GM23338 (cell line): ENCODE measurements at regions not wholly inside any gene's neighbourhood (a gene's known extent, or its start where the extent isn't known, plus 50 kb on each side); places are given as distances from the start of the nearest gene placed in this dataset.

ENCODE experiments used
- ATAC-seq: fragments of 200-7000 bp; cut with Tn5 transposase; 3 replicates; pipeline ENCODE4 v1.9.1; 2020
- DNase-seq: peaks from one replicate; pipeline ENCODE4 v3.0.0-alpha.2; 2015; ENCODE audit warnings: low spot score
- H2AFZ ChIP-seq: fragments of 200-600 bp; sonication (generic); 2 replicates; pipeline ENCODE4 v1.8.0; 2016; ENCODE audit warnings: antibody characterized with exemption, mild to moderate bottlenecking, moderate library complexity
- H3F3A ChIP-seq: fragments of 200-600 bp; sonication (generic); replicated peaks from 2 replicates; pipeline ENCODE4 v1.8.0; 2017; ENCODE audit warnings: antibody characterized with exemption, mixed run types, low read depth
- H3K27ac ChIP-seq: fragments of 200-600 bp; sonication (generic); 2 replicates; pipeline ENCODE4 v1.6.1; 2016; ENCODE audit warnings: low read depth
- H3K27me3 ChIP-seq: fragments of 200-600 bp; sonication (generic); 2 replicates; pipeline ENCODE4 v1.8.0; 2016; ENCODE audit warnings: mild to moderate bottlenecking, mixed run types, moderate library complexity; ENCODE audit not compliant: insufficient read depth
- H3K36me3 ChIP-seq: fragments of 200-600 bp; sonication (generic); 2 replicates; pipeline ENCODE4 v1.8.0; 2016; ENCODE audit warnings: mild to moderate bottlenecking; ENCODE audit not compliant: insufficient read depth
- H3K4me1 ChIP-seq: fragments of 200-600 bp; sonication (generic); 2 replicates; pipeline ENCODE4 v1.8.0; 2016; ENCODE audit warnings: mild to moderate bottlenecking, moderate library complexity; ENCODE audit not compliant: insufficient read depth
- H3K4me2 ChIP-seq: fragments of 200-600 bp; sonication (generic); 2 replicates; pipeline ENCODE4 v1.7.1; 2017; ENCODE audit warnings: mixed run types
- H3K4me3 ChIP-seq: fragments of 200-600 bp; sonication (generic); 2 replicates; pipeline ENCODE4 v1.6.1; 2016; ENCODE audit warnings: mixed run types
- H3K79me2 ChIP-seq: fragments of 200-600 bp; sonication (generic); replicated peaks from 2 replicates; pipeline ENCODE4 v1.8.0; 2017; ENCODE audit warnings: mild to moderate bottlenecking; ENCODE audit not compliant: insufficient read depth
- H3K9me2 ChIP-seq: fragments of 200-600 bp; sonication (generic); 2 replicates; pipeline ENCODE4 v1.8.0; 2017; ENCODE audit not compliant: insufficient read depth
- H4K20me1 ChIP-seq: fragments of 200-600 bp; sonication (generic); replicated peaks from 2 replicates; pipeline ENCODE4 v1.8.0; 2017; ENCODE audit warnings: mild to moderate bottlenecking; ENCODE audit not compliant: insufficient read depth
- H3K27ac Mint-ChIP-seq: 2 replicates; pipeline ENCODE4 v1.8.0; 2020; ENCODE audit warnings: inconsistent platforms, mild to moderate bottlenecking, moderate library complexity, mixed read lengths
- H3K27me3 Mint-ChIP-seq: 3 replicates; pipeline ENCODE4 v1.8.0; 2022; ENCODE audit warnings: low read depth, mild to moderate bottlenecking, moderate library complexity, mixed read lengths, inconsistent platforms; ENCODE audit not compliant: insufficient read depth, poor library complexity
- H3K36me3 Mint-ChIP-seq: 3 replicates; pipeline ENCODE4 v1.8.0; 2021; ENCODE audit warnings: low read depth, mild to moderate bottlenecking, inconsistent platforms, moderate library complexity, mixed read lengths
- H3K4me1 Mint-ChIP-seq: 3 replicates; pipeline ENCODE4 v1.8.0; 2020; ENCODE audit warnings: mild to moderate bottlenecking, inconsistent platforms, mixed read lengths
- H3K4me3 Mint-ChIP-seq: 3 replicates; pipeline ENCODE4 v1.8.0; 2021; ENCODE audit warnings: moderate library complexity, mild to moderate bottlenecking, inconsistent platforms, mixed read lengths
- H3K9me3 Mint-ChIP-seq: 3 replicates; pipeline ENCODE4 v1.8.0; 2020; ENCODE audit warnings: moderate library complexity, mild to moderate bottlenecking, inconsistent platforms, mixed read lengths
- EZH2 ChIP-seq: fragments of 200-600 bp; sonication (generic); IDR thresholded peaks from one replicate; pipeline ENCODE4 v1.8.0; 2017; ENCODE audit warnings: antibody characterized with exemption, mild to moderate bottlenecking, low read depth; ENCODE audit not compliant: unreplicated experiment
- JUNB ChIP-seq: IDR thresholded peaks from one replicate; pipeline ENCODE4 v1.6.1; 2016; ENCODE audit warnings: antibody characterized with exemption; ENCODE audit not compliant: unreplicated experiment
- STAT1 ChIP-seq: IDR thresholded peaks from one replicate; pipeline ENCODE4 v1.6.1; 2016; ENCODE audit warnings: antibody characterized with exemption; ENCODE audit not compliant: unreplicated experiment
- ZNF331 ChIP-seq: fragments of 250-450 bp; sonication (Bioruptor Pico); IDR thresholded peaks from 2 replicates; pipeline ENCODE4 v1.5.0; 2020; ENCODE audit warnings: low read depth, mild to moderate bottlenecking, moderate library complexity
- TF ChIP-seq, protein P1 (sequence below), 2 experiments: fragments of 200-600 bp in 1 of 2; sonication (generic) in 1 of 2; conservative IDR thresholded peaks; 2 replicates each; pipeline versions ENCODE4 v1.5.1 to v1.6.1; 2016 to 2017; ENCODE audit warnings: antibody characterized with exemption in 2 of 2, low read depth in 2 of 2, mild to moderate bottlenecking in 2 of 2, moderate library complexity in 1 of 2
- TF ChIP-seq, protein P2 (sequence below): fragments of 250-450 bp; sonication (Bioruptor Pico); IDR thresholded peaks from 2 replicates; pipeline ENCODE4 v1.5.0; 2020; ENCODE audit warnings: mild to moderate bottlenecking, moderate library complexity

DNA sequence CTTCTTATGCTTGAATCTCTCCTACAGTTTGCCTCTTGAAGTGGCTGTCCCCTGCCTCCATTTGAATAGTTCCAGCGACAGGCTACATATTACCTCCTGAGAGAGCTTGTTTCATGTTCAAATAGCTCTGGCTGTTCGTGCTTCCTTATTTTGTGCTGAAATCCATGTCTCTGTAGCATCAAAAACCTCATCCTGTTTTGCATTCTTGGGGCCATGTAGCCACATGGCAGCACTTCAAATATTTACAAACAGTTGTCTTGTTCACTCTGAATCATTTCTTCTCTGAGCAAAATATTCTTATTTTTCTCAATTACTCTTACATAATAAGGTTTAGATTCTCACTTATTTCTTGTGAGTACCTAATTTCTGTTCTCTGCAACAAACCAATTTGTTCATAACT lies 1243.1 kb upstream of the NXPH2 start (continued):
- TF ChIP-seq, protein P1, sequence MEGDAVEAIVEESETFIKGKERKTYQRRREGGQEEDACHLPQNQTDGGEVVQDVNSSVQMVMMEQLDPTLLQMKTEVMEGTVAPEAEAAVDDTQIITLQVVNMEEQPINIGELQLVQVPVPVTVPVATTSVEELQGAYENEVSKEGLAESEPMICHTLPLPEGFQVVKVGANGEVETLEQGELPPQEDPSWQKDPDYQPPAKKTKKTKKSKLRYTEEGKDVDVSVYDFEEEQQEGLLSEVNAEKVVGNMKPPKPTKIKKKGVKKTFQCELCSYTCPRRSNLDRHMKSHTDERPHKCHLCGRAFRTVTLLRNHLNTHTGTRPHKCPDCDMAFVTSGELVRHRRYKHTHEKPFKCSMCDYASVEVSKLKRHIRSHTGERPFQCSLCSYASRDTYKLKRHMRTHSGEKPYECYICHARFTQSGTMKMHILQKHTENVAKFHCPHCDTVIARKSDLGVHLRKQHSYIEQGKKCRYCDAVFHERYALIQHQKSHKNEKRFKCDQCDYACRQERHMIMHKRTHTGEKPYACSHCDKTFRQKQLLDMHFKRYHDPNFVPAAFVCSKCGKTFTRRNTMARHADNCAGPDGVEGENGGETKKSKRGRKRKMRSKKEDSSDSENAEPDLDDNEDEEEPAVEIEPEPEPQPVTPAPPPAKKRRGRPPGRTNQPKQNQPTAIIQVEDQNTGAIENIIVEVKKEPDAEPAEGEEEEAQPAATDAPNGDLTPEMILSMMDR (conservative IDR thresholded peaks at IDR 0.05; ENCODE audit: low read depth in 2 of 2), result no peak
- TF ChIP-seq EZH2, result no peak

DNA sequence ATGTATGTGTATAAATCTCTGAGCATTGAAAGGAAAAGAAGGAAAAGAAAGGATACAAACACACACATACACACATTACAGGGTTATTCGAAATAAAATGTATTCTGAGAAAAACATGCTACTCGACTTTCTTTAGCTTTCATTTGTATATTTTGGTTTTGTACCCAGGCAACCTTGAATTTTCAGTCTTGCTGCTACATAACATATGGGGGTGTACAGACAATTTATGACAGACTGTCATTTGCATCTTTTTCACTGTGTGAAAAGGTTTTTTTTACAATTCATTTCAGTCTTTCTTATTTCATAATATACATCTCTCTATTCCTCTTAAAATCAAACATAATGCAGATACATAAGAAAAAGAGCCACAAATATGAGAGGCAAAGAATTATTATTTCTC lies 1238.4 kb upstream of the NXPH2 start:
- H3K27me3 ChIP-seq, result no peaks in the 10 kb centered on the region
- Mint-ChIP-seq H3K27ac (no peak overlapping the region), H3K27me3 (no peaks in the 10 kb centered on the region), H3K9me3 (no peaks in the 10 kb centered on the region), H3K4me3 (no peak overlapping the region), H3K4me1 (peaks cover 7% of the 10 kb centered on the region), H3K36me3 (no peaks in the 10 kb centered on the region)
- no peaks in the 10 kb centered on the region for H3F3A ChIP-seq
- H2AFZ ChIP-seq, result no peak overlapping the region
- no peak for ATAC-seq
- TF ChIP-seq JUNB, result no peak
- no peak for TF ChIP-seq STAT1
- TF ChIP-seq, protein P2, sequence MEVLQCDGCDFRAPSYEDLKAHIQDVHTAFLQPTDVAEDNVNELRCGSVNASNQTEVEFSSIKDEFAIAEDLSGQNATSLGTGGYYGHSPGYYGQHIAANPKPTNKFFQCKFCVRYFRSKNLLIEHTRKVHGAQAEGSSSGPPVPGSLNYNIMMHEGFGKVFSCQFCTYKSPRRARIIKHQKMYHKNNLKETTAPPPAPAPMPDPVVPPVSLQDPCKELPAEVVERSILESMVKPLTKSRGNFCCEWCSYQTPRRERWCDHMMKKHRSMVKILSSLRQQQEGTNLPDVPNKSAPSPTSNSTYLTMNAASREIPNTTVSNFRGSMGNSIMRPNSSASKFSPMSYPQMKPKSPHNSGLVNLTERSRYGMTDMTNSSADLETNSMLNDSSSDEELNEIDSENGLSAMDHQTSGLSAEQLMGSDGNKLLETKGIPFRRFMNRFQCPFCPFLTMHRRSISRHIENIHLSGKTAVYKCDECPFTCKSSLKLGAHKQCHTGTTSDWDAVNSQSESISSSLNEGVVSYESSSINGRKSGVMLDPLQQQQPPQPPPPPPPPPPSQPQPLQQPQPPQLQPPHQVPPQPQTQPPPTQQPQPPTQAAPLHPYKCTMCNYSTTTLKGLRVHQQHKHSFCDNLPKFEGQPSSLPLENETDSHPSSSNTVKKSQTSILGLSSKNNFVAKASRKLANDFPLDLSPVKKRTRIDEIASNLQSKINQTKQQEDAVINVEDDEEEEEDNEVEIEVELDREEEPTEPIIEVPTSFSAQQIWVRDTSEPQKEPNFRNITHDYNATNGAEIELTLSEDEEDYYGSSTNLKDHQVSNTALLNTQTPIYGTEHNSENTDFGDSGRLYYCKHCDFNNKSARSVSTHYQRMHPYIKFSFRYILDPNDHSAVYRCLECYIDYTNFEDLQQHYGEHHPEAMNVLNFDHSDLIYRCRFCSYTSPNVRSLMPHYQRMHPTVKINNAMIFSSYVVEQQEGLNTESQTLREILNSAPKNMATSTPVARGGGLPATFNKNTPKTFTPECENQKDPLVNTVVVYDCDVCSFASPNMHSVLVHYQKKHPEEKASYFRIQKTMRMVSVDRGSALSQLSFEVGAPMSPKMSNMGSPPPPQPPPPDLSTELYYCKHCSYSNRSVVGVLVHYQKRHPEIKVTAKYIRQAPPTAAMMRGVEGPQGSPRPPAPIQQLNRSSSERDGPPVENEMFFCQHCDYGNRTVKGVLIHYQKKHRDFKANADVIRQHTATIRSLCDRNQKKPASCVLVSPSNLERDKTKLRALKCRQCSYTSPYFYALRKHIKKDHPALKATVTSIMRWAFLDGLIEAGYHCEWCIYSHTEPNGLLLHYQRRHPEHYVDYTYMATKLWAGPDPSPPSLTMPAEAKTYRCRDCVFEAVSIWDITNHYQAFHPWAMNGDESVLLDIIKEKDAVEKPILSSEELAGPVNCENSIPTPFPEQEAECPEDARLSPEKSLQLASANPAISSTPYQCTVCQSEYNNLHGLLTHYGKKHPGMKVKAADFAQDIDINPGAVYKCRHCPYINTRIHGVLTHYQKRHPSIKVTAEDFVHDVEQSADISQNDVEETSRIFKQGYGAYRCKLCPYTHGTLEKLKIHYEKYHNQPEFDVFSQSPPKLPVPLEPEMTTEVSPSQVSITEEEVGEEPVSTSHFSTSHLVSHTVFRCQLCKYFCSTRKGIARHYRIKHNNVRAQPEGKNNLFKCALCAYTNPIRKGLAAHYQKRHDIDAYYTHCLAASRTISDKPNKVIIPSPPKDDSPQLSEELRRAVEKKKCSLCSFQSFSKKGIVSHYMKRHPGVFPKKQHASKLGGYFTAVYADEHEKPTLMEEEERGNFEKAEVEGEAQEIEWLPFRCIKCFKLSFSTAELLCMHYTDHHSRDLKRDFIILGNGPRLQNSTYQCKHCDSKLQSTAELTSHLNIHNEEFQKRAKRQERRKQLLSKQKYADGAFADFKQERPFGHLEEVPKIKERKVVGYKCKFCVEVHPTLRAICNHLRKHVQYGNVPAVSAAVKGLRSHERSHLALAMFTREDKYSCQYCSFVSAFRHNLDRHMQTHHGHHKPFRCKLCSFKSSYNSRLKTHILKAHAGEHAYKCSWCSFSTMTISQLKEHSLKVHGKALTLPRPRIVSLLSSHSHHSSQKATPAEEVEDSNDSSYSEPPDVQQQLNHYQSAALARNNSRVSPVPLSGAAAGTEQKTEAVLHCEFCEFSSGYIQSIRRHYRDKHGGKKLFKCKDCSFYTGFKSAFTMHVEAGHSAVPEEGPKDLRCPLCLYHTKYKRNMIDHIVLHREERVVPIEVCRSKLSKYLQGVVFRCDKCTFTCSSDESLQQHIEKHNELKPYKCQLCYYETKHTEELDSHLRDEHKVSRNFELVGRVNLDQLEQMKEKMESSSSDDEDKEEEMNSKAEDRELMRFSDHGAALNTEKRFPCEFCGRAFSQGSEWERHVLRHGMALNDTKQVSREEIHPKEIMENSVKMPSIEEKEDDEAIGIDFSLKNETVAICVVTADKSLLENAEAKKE, result no peak
- TF ChIP-seq ZNF331 (CRISPR knock-in tag), result no peak
- no peaks in the 10 kb centered on the region for H3K36me3 ChIP-seq
- no peak overlapping the region for H3K4me2 ChIP-seq
- no peak for DNase-seq
- H3K4me1 ChIP-seq, result peaks cover 6% of the 10 kb centered on the region
- H3K9me2 ChIP-seq, result no peaks in the 10 kb centered on the region
- H3K4me3 ChIP-seq, result no peak overlapping the region
- H3K79me2 ChIP-seq, result no peaks in the 10 kb centered on the region
- H4K20me1 ChIP-seq, result no peaks in the 10 kb centered on the region
- no peak overlapping the region for H3K27ac ChIP-seq
